ENCODE measurements at regions not wholly inside any gene's neighbourhood (a gene's known extent, or its start where the extent isn't known, plus 50 kb on each side); places are given as distances from the start of the nearest gene placed in this dataset.

DNA sequence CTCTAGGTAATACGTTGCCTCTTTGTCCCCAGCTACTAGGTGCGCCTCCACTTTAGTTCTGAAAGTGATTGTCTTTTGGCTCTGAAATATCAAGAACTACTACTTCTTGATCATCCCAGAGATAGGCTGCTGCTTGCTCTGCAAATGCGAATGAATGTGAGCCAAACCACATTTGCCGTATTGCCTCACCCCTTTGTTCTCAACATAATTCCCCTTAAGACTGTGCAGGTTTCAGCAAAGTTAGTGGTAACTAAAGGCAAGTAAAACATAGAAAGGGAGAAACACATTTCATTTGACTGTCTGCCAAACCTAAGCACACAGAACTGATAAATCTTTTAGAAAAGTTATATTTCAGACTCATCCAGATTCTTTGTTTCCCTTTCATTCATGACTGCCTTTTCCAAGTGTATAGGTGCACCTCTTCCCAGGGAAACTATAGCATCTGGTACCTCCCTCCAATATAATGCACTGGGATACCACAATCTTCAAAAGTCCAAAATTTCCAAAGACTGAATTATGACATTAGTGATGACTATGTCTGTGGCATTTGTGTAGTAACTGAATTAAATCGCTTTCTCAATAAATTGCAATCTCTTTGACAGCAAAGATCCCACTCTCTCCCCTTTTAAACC, 720.6 kb upstream of the CBLB start (continued):
- TF ChIP-seq, protein P1, sequence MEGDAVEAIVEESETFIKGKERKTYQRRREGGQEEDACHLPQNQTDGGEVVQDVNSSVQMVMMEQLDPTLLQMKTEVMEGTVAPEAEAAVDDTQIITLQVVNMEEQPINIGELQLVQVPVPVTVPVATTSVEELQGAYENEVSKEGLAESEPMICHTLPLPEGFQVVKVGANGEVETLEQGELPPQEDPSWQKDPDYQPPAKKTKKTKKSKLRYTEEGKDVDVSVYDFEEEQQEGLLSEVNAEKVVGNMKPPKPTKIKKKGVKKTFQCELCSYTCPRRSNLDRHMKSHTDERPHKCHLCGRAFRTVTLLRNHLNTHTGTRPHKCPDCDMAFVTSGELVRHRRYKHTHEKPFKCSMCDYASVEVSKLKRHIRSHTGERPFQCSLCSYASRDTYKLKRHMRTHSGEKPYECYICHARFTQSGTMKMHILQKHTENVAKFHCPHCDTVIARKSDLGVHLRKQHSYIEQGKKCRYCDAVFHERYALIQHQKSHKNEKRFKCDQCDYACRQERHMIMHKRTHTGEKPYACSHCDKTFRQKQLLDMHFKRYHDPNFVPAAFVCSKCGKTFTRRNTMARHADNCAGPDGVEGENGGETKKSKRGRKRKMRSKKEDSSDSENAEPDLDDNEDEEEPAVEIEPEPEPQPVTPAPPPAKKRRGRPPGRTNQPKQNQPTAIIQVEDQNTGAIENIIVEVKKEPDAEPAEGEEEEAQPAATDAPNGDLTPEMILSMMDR (conservative IDR thresholded peaks at IDR 0.05; ENCODE audit: low read depth in 2 of 2), result no peak
- TF ChIP-seq EZH2phosphoT487 (IDR thresholded peaks at IDR 0.05; ENCODE audit: unreplicated experiment) (no peak), STAT1 (IDR thresholded peaks at IDR 0.05; ENCODE audit: unreplicated experiment) (no peak)

- H3K36me3 Mint-ChIP-seq (ENCODE audit: low read depth), result no peaks in the 10 kb centered on the region
- no peaks in the 10 kb centered on the region for H3K36me3 ChIP-seq (ENCODE audit: insufficient read depth)
- H3F3A ChIP-seq (replicated peaks; ENCODE audit: low read depth), result no peaks in the 10 kb centered on the region
- H3K4me3 Mint-ChIP-seq, result no peak overlapping the region
- no peak overlapping the region for H3K27ac ChIP-seq (ENCODE audit: low read depth)
- no peak overlapping the region for H3K27ac Mint-ChIP-seq
- H3K4me2 ChIP-seq, result no peak overlapping the region
- no peaks in the 10 kb centered on the region for H3K9me3 Mint-ChIP-seq
- no peak overlapping the region for H3K4me3 ChIP-seq
- no peaks in the 10 kb centered on the region for H3K4me1 Mint-ChIP-seq
- H3K79me2 ChIP-seq (replicated peaks; ENCODE audit: insufficient read depth), result no peaks in the 10 kb centered on the region
- no peaks in the 10 kb centered on the region for H3K27me3 Mint-ChIP-seq (ENCODE audit: insufficient read depth, low read depth, poor library complexity)
- no peaks in the 10 kb centered on the region for H3K9me2 ChIP-seq (ENCODE audit: insufficient read depth)
- DNase-seq (ENCODE audit: low spot score), result no peak
- ATAC-seq, result no peak
- no peaks in the 10 kb centered on the region for H3K4me1 ChIP-seq (ENCODE audit: insufficient read depth)
- H3K27me3 ChIP-seq (ENCODE audit: insufficient read depth), result no peaks in the 10 kb centered on the region
- H2AFZ ChIP-seq, result no peak overlapping the region
- H4K20me1 ChIP-seq (replicated peaks; ENCODE audit: insufficient read depth), result no peaks in the 10 kb centered on the region
- TF ChIP-seq JUNB (IDR thresholded peaks at IDR 0.05; ENCODE audit: unreplicated experiment) (no peak), EZH2phosphoT487 (IDR thresholded peaks at IDR 0.05; ENCODE audit: unreplicated experiment) (no peak), ZNF331 (CRISPR knock-in tag; IDR thresholded peaks at IDR 0.05; ENCODE audit: low read depth) (no peak), POLR2AphosphoS5 (IDR thresholded peaks at IDR 0.05; ENCODE audit: low read depth) (no peak), ETS1 (IDR thresholded peaks at IDR 0.05) (no peak), ZNF114 (CRISPR knock-in tag; IDR thresholded peaks at IDR 0.05) (no peak)
- TF ChIP-seq, protein P1 (conservative IDR thresholded peaks at IDR 0.05; ENCODE audit: low read depth in 2 of 2), result no peak
- TF ChIP-seq, protein P2, sequence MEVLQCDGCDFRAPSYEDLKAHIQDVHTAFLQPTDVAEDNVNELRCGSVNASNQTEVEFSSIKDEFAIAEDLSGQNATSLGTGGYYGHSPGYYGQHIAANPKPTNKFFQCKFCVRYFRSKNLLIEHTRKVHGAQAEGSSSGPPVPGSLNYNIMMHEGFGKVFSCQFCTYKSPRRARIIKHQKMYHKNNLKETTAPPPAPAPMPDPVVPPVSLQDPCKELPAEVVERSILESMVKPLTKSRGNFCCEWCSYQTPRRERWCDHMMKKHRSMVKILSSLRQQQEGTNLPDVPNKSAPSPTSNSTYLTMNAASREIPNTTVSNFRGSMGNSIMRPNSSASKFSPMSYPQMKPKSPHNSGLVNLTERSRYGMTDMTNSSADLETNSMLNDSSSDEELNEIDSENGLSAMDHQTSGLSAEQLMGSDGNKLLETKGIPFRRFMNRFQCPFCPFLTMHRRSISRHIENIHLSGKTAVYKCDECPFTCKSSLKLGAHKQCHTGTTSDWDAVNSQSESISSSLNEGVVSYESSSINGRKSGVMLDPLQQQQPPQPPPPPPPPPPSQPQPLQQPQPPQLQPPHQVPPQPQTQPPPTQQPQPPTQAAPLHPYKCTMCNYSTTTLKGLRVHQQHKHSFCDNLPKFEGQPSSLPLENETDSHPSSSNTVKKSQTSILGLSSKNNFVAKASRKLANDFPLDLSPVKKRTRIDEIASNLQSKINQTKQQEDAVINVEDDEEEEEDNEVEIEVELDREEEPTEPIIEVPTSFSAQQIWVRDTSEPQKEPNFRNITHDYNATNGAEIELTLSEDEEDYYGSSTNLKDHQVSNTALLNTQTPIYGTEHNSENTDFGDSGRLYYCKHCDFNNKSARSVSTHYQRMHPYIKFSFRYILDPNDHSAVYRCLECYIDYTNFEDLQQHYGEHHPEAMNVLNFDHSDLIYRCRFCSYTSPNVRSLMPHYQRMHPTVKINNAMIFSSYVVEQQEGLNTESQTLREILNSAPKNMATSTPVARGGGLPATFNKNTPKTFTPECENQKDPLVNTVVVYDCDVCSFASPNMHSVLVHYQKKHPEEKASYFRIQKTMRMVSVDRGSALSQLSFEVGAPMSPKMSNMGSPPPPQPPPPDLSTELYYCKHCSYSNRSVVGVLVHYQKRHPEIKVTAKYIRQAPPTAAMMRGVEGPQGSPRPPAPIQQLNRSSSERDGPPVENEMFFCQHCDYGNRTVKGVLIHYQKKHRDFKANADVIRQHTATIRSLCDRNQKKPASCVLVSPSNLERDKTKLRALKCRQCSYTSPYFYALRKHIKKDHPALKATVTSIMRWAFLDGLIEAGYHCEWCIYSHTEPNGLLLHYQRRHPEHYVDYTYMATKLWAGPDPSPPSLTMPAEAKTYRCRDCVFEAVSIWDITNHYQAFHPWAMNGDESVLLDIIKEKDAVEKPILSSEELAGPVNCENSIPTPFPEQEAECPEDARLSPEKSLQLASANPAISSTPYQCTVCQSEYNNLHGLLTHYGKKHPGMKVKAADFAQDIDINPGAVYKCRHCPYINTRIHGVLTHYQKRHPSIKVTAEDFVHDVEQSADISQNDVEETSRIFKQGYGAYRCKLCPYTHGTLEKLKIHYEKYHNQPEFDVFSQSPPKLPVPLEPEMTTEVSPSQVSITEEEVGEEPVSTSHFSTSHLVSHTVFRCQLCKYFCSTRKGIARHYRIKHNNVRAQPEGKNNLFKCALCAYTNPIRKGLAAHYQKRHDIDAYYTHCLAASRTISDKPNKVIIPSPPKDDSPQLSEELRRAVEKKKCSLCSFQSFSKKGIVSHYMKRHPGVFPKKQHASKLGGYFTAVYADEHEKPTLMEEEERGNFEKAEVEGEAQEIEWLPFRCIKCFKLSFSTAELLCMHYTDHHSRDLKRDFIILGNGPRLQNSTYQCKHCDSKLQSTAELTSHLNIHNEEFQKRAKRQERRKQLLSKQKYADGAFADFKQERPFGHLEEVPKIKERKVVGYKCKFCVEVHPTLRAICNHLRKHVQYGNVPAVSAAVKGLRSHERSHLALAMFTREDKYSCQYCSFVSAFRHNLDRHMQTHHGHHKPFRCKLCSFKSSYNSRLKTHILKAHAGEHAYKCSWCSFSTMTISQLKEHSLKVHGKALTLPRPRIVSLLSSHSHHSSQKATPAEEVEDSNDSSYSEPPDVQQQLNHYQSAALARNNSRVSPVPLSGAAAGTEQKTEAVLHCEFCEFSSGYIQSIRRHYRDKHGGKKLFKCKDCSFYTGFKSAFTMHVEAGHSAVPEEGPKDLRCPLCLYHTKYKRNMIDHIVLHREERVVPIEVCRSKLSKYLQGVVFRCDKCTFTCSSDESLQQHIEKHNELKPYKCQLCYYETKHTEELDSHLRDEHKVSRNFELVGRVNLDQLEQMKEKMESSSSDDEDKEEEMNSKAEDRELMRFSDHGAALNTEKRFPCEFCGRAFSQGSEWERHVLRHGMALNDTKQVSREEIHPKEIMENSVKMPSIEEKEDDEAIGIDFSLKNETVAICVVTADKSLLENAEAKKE (CRISPR knock-in tag; IDR thresholded peaks at IDR 0.05), result no peak
- TF ChIP-seq, protein P3, sequence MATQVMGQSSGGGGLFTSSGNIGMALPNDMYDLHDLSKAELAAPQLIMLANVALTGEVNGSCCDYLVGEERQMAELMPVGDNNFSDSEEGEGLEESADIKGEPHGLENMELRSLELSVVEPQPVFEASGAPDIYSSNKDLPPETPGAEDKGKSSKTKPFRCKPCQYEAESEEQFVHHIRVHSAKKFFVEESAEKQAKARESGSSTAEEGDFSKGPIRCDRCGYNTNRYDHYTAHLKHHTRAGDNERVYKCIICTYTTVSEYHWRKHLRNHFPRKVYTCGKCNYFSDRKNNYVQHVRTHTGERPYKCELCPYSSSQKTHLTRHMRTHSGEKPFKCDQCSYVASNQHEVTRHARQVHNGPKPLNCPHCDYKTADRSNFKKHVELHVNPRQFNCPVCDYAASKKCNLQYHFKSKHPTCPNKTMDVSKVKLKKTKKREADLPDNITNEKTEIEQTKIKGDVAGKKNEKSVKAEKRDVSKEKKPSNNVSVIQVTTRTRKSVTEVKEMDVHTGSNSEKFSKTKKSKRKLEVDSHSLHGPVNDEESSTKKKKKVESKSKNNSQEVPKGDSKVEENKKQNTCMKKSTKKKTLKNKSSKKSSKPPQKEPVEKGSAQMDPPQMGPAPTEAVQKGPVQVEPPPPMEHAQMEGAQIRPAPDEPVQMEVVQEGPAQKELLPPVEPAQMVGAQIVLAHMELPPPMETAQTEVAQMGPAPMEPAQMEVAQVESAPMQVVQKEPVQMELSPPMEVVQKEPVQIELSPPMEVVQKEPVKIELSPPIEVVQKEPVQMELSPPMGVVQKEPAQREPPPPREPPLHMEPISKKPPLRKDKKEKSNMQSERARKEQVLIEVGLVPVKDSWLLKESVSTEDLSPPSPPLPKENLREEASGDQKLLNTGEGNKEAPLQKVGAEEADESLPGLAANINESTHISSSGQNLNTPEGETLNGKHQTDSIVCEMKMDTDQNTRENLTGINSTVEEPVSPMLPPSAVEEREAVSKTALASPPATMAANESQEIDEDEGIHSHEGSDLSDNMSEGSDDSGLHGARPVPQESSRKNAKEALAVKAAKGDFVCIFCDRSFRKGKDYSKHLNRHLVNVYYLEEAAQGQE (IDR thresholded peaks at IDR 0.05; ENCODE audit: unreplicated experiment), result no peak
Measured at GRCh38 chr3:106590216-106590615, 721.4 kb upstream of the CBLB start.

All from GM23338 (cell line).